Caco-2 (cell line): ENCODE measurements at regions not wholly inside any gene's neighbourhood (a gene's known extent, or its start where the extent isn't known, plus 50 kb on each side); places are given as distances from the start of the nearest gene placed in this dataset.

ENCODE experiments used
- BruUV-seq: library from RNA; stranded (reverse); fragments of 400-500 nt; replicated peaks from 2 replicates; lab custom pipeline; 2021; lab: Mats Ljungman, UMichigan
- CTCF ChIA-PET: fragments of 300-600 bp; sonication (Branson Sonifier 250); formaldehyde crosslinking; loops from one replicate; lab custom pipeline; 2022; ENCODE audit warnings: antibody characterized with exemption; lab: Charles Lee
- POLR2A ChIA-PET: fragments of 300-600 bp; sonication (Branson Sonifier 250); formaldehyde crosslinking; loops from one replicate; lab custom pipeline; 2022; ENCODE audit warnings: antibody characterized with exemption; lab: Charles Lee
- DNase-seq, 2 experiments: peaks; one replicate each; pipeline versions ENCODE4 v3.0.0 to v3.0.0-alpha.2; 2020 to 2022
- H3K27me3 ChIP-seq: replicated peaks from 2 replicates; pipeline ENCODE4 v1.6.0; 2011; ENCODE audit warnings: low read length; ENCODE audit not compliant: control insufficient read depth, insufficient read depth
- H3K36me3 ChIP-seq: 2 replicates; pipeline ENCODE4 v1.5.1; 2011; ENCODE audit warnings: low read length; ENCODE audit not compliant: control insufficient read depth, insufficient read depth
- H3K4me1 ChIP-seq: fragments of 250-450 bp; sonication (Bioruptor Pico); 2 replicates; pipeline ENCODE4 v1.5.1; 2020; ENCODE audit warnings: mild to moderate bottlenecking
- H3K4me3 ChIP-seq: 2 replicates; pipeline ENCODE4 v1.5.1; 2011; ENCODE audit warnings: low read depth, mild to moderate bottlenecking, control low read depth, low read length
- H3K9me3 ChIP-seq: fragments of 250-450 bp; sonication (Bioruptor Pico); 2 replicates; pipeline ENCODE4 v1.5.1; 2020; ENCODE audit warnings: mild to moderate bottlenecking, moderate library complexity
- H3K27ac Mint-ChIP-seq: one replicate; pipeline ENCODE4 v1.8.0; 2022; ENCODE audit warnings: mixed read lengths; ENCODE audit not compliant: unreplicated experiment
- H3K27me3 Mint-ChIP-seq: one replicate; pipeline ENCODE4 v1.8.0; 2022; ENCODE audit warnings: mixed read lengths; ENCODE audit not compliant: insufficient read depth, unreplicated experiment
- H3K36me3 Mint-ChIP-seq: one replicate; pipeline ENCODE4 v1.8.0; 2022; ENCODE audit warnings: mild to moderate bottlenecking, mixed read lengths; ENCODE audit not compliant: insufficient read depth, unreplicated experiment
- H3K4me1 Mint-ChIP-seq: one replicate; pipeline ENCODE4 v1.8.0; 2022; ENCODE audit warnings: low read depth, mixed read lengths; ENCODE audit not compliant: unreplicated experiment
- H3K4me3 Mint-ChIP-seq: one replicate; pipeline ENCODE4 v1.8.0; 2022; ENCODE audit warnings: mild to moderate bottlenecking, moderate library complexity, mixed read lengths; ENCODE audit not compliant: unreplicated experiment
- H3K9me3 Mint-ChIP-seq: one replicate; pipeline ENCODE4 v1.8.0; 2022; ENCODE audit warnings: mixed read lengths; ENCODE audit not compliant: unreplicated experiment
- CTCF ChIP-seq, 2 experiments: fragments of 200-600 bp in 1 of 2; IDR thresholded peaks; 1 replicate in 1 of 2; 2 replicates in 1 of 2; pipeline versions ENCODE4 v1.5.1 to v1.8.0; 2011 to 2022; ENCODE audit warnings: antibody characterized with exemption in 1 of 2, control low read depth in 1 of 2, inconsistent platforms in 1 of 2, low read depth in 1 of 2, low read length in 1 of 2, mild to moderate bottlenecking in 1 of 2, moderate library complexity in 1 of 2; ENCODE audit not compliant: insufficient read depth in 1 of 2, severe bottlenecking in 1 of 2, unreplicated experiment in 1 of 2
- intact Hi-C: fragments of 100-400 bp; cut with micrococcal nuclease; formaldehyde crosslinking; loops from one replicate; pipeline ENCODE4 v1.10.0; 2022; ENCODE audit not compliant: unreplicated experiment

- ChIA-PET CTCF (no interaction called here), POLR2A (no interaction called here)
- Mint-ChIP-seq H3K4me3 (no peak overlapping the region), H3K27ac (no peak overlapping the region), H3K27me3 (peaks cover 4% of the 10 kb centered on the region), H3K9me3 (no peaks in the 10 kb centered on the region), H3K36me3 (no peaks in the 10 kb centered on the region), H3K4me1 (no peaks in the 10 kb centered on the region)
- Histone ChIP-seq H3K27me3 (no peaks in the 10 kb centered on the region; the same call in 1 of the 2 replicates), H3K4me3 (no peak overlapping the region), H3K36me3 (no peaks in the 10 kb centered on the region), H3K9me3 (0 out of 2 replicates have a peak, but pooled peaks cover 3% of the 10 kb centered on the region), H3K4me1 (0 out of 2 replicates have a peak, but pooled peaks cover 8% of the 10 kb centered on the region)
- BruUV-seq: no TSS peak
- no peak for TF ChIP-seq CTCF (IDR thresholded peaks at IDR 0.05; ENCODE audit: insufficient read depth in 1 of 2, low read depth in 1 of 2, low read length in 1 of 2, severe bottlenecking in 1 of 2, unreplicated experiment in 1 of 2)
- no peak for DNase-seq
- intact Hi-C loops: loop anchor here (1.0 kb wide), 2 partner anchors 146 to 437 kb away; no protein-coding TSS in a partner anchor
Observed at GRCh38 chr1:220339581-220339980, 67.3 kb upstream of the RAB3GAP2 start.

- CTCF ChIA-PET: no interaction called here
- TF ChIP-seq CTCF (IDR thresholded peaks at IDR 0.05; ENCODE audit: insufficient read depth in 1 of 2, low read depth in 1 of 2, low read length in 1 of 2, severe bottlenecking in 1 of 2, unreplicated experiment in 1 of 2): no peak
Observed at GRCh38 chr1:220338759-220339158, 66.5 kb upstream of the RAB3GAP2 start.

GRCh38 chr1:220336391-220337031 is 64.3 kb upstream of the RAB3GAP2 start:
- Histone ChIP-seq H3K4me3 (no peak overlapping the region), H3K27me3 (no peaks in the 10 kb centered on the region; the same call in 1 of the 2 replicates), H3K36me3 (no peaks in the 10 kb centered on the region), H3K4me1 (0 out of 2 replicates have a peak, but pooled peaks cover 8% of the 10 kb centered on the region), H3K9me3 (0 out of 2 replicates have a peak, but pooled peaks cover 3% of the 10 kb centered on the region)
- ChIA-PET POLR2A (no interaction called here), CTCF (no interaction called here)
- H3K4me3 Mint-ChIP-seq: no peak overlapping the region
- H3K9me3 Mint-ChIP-seq: no peaks in the 10 kb centered on the region
- no peaks in the 10 kb centered on the region for H3K4me1 Mint-ChIP-seq
- no TSS peak for BruUV-seq
- no peaks in the 10 kb centered on the region for H3K27me3 Mint-ChIP-seq
- TF ChIP-seq CTCF (IDR thresholded peaks at IDR 0.05; ENCODE audit: insufficient read depth in 1 of 2, low read depth in 1 of 2, low read length in 1 of 2, severe bottlenecking in 1 of 2, unreplicated experiment in 1 of 2): no peak
- intact Hi-C loops: no loop called here
- no peaks in the 10 kb centered on the region for H3K36me3 Mint-ChIP-seq
- no peak overlapping the region for H3K27ac Mint-ChIP-seq
- no peak for DNase-seq

More at GRCh38 chr1:220338759-220339158, 66.5 kb upstream of the RAB3GAP2 start:
- H3K27ac Mint-ChIP-seq: no peak overlapping the region
- H3K4me3 ChIP-seq: no peak overlapping the region
- POLR2A ChIA-PET: no interaction called here
- DNase-seq: no peak
- no peaks in the 10 kb centered on the region; the same call in 1 of the 2 replicates for H3K27me3 ChIP-seq
- 0 out of 2 replicates have a peak, but pooled peaks cover 8% of the 10 kb centered on the region for H3K4me1 ChIP-seq
- 0 out of 2 replicates have a peak, but pooled peaks cover 3% of the 10 kb centered on the region for H3K9me3 ChIP-seq
- H3K4me3 Mint-ChIP-seq: no peak overlapping the region
- H3K9me3 Mint-ChIP-seq: no peaks in the 10 kb centered on the region
- H3K27me3 Mint-ChIP-seq: peaks cover 4% of the 10 kb centered on the region
- H3K36me3 Mint-ChIP-seq: no peaks in the 10 kb centered on the region
- no peaks in the 10 kb centered on the region for H3K36me3 ChIP-seq
- H3K4me1 Mint-ChIP-seq: no peaks in the 10 kb centered on the region
- intact Hi-C loops: loop anchor here (1.0 kb wide), 2 partner anchors 147 to 438 kb away; no protein-coding TSS in a partner anchor
- BruUV-seq: no TSS peak
